ENCODE measurements at regions not wholly inside any gene's neighbourhood (a gene's known extent, or its start where the extent isn't known, plus 50 kb on each side); places are given as distances from the start of the nearest gene placed in this dataset.

DNA sequence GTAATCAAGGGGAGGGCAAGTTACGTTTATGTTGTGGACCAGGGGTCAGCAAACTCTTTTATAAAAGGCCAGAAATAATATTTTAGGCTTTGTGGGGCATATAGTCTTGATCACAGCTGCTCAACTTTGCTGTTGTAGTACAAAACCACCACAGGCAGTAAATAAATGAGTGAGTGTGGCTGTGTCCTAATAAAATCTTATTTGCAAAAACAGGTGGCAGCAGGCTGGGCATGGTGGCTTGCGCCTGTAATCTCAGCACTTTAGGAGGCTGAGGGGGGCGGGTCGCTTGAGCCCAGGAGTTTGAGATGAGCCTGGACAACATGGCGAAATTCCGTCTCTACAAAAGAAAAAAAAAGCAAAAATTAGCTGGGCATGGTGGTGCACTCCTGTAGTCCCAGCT is 57.9 kb upstream of the NUP160 start:
- Histone ChIP-seq H3K4me3 (no peak overlapping the region), H3K27me3 (no peaks in the 10 kb centered on the region), H3K9me3 (no peaks in the 10 kb centered on the region), H3K36me3 (no peaks in the 10 kb centered on the region), H3K4me1 (no peaks in the 10 kb centered on the region), H3K27ac (no peak overlapping the region)
- TF ChIP-seq, protein P1, sequence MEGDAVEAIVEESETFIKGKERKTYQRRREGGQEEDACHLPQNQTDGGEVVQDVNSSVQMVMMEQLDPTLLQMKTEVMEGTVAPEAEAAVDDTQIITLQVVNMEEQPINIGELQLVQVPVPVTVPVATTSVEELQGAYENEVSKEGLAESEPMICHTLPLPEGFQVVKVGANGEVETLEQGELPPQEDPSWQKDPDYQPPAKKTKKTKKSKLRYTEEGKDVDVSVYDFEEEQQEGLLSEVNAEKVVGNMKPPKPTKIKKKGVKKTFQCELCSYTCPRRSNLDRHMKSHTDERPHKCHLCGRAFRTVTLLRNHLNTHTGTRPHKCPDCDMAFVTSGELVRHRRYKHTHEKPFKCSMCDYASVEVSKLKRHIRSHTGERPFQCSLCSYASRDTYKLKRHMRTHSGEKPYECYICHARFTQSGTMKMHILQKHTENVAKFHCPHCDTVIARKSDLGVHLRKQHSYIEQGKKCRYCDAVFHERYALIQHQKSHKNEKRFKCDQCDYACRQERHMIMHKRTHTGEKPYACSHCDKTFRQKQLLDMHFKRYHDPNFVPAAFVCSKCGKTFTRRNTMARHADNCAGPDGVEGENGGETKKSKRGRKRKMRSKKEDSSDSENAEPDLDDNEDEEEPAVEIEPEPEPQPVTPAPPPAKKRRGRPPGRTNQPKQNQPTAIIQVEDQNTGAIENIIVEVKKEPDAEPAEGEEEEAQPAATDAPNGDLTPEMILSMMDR (IDR thresholded peaks at IDR 0.05): no peak
- no peak for DNase-seq (ENCODE audit: low spot score)

DNA sequence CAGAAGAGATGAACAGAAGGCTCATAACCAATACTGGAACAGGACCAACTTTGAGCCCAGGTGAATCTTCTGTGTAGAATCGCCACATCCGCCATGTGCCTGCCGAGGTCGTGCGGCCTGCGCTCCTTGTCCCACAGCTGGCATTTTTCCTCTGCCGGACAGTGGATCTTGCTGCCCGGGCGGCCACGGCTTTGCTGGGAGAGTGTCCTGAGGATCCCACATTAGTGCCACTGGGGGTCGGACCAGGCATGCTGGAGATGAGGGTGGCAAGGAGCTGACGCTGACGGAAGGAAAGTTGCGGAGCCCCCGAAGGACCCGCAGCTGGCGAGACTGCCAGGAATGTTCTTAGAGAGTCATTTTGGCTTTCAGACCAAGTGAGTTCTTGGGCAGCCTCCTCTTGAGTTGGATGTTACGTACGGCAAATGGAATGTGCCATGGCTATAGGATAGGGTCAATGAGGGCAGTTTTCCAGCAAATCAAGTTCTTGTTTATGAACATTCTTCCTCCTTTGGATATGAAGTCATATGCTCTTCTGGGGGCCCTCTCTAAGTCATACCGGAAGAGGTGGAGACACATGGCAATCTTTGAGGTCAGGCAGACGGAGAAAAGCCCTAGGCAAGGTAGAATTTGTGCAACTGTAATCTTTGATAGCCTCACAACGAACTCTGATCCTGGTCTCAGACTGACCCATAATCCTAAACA is 57.4 kb upstream of the NUP160 start:
- Histone ChIP-seq H3K9me3 (no peaks in the 10 kb centered on the region), H3K4me3 (no peak overlapping the region), H3K27me3 (no peaks in the 10 kb centered on the region), H3K4me1 (no peaks in the 10 kb centered on the region), H3K36me3 (no peaks in the 10 kb centered on the region), H3K27ac (no peak overlapping the region)
- TF ChIP-seq, protein P1 (IDR thresholded peaks at IDR 0.05): no peak
- no peak for DNase-seq (ENCODE audit: low spot score)

DNA sequence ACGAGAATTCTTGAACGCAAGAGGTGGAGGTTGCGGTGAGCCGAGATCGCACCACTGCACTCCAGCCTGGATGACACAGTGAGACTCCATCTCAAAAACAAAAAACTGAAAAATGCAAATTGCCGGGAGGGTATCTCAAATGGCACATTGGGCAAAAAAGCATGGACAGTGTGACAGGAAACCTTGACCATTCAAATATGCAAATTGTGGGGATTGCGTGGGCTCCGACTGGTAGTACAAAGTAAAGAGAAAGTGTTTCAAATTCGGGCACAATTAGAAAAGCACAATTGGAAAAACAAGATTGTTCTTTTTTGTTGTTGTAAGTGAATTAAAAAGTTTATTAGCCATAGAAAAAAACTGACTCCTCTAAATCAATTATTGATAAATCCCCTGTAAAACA is 56.7 kb upstream of the NUP160 start:
- no peaks in the 10 kb centered on the region for H3K27me3 ChIP-seq
- H3K4me1 ChIP-seq: no peaks in the 10 kb centered on the region
- no peaks in the 10 kb centered on the region for H3K9me3 ChIP-seq
- H3K36me3 ChIP-seq: no peaks in the 10 kb centered on the region
- H3K27ac ChIP-seq: no peak overlapping the region
- TF ChIP-seq, protein P1 (IDR thresholded peaks at IDR 0.05): no peak
- no peak overlapping the region for H3K4me3 ChIP-seq
- DNase-seq (ENCODE audit: low spot score): no peak

DNA sequence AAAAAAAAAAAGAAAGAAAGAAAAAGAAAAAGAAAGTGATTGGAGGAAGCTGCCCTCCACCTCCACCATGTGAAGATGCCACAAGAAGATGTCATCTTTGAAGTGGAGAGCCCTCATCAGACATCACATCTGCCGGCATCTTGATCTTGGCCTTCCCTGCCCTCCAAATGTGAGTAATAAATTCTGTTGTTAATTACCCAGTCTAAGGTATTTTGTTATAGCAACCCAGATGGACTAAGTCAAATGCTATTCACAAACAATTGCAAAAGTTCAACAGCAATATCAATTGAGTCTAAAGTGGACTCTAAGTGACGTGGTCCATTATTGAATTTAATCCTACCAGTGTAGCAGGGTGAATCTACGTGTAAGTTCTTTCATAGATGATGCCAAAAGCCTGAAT is 55.9 kb upstream of the NUP160 start:
- TF ChIP-seq, protein P1 (IDR thresholded peaks at IDR 0.05): no peak

DNA sequence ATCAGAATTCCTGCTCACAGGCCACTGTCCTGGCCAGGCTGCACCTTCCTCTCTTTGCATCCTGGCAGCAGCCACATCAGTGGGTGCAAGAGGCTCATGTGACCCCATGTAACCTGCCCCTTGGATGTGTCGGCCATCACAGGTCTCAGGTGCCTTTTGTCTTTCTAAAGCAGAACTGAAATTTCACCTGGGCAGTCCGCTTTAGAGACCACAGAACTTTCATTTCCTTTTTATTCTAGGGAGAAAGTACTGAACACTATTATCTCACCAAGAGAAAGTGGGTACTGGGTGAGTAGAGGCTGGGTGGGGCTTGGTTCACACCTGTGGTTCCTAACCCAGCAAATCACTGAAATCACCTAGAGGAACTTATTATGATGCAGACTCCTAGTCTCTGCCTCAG is 51.7 kb upstream of the NUP160 start:
- no peaks in the 10 kb centered on the region for H3K4me1 ChIP-seq
- TF ChIP-seq, protein P1 (IDR thresholded peaks at IDR 0.05): no peak
- H3K27ac ChIP-seq: no peak overlapping the region
- H3K9me3 ChIP-seq: peaks cover 0 to 7% of the 10 kb centered on the region in 2 donors
- H3K36me3 ChIP-seq: no peaks in the 10 kb centered on the region
- DNase-seq (ENCODE audit: low spot score): no peak
- H3K27me3 ChIP-seq: no peaks in the 10 kb centered on the region
- no peak overlapping the region for H3K4me3 ChIP-seq

More for the DNA sequence above, 55.9 kb upstream of the NUP160 start:
- no peak overlapping the region for H3K27ac ChIP-seq
- no peaks in the 10 kb centered on the region for H3K9me3 ChIP-seq
- H3K27me3 ChIP-seq: no peaks in the 10 kb centered on the region
- no peaks in the 10 kb centered on the region for H3K36me3 ChIP-seq
- H3K4me3 ChIP-seq: no peak overlapping the region
- no peaks in the 10 kb centered on the region for H3K4me1 ChIP-seq
- no peak for DNase-seq (ENCODE audit: low spot score)
